ENCODE measurements at regions not wholly inside any gene's neighbourhood (a gene's known extent, or its start where the extent isn't known, plus 50 kb on each side); places are given as distances from the start of the nearest gene placed in this dataset.
"Not testable (repeated sequence)": the region's sequence is repeated elsewhere in the genome, so short reads cannot be mapped to it uniquely, and the experiment has no call there.

- DNase-seq, result no peak
Measured at GRCh38 chr6:156438350-156438923, 338.7 kb upstream of the ARID1B start.

GRCh38 chr6:156437121-156437879, 339.9 kb upstream of the ARID1B start:
- no peak for DNase-seq

- DNase-seq, result no peak
Measured at GRCh38 chr6:156434795-156435190, 342.4 kb upstream of the ARID1B start.

GRCh38 chr6:156434049-156434794, 343.0 kb upstream of the ARID1B start:
- DNase-seq, result no peak

- DNase-seq, result no peak
Measured at GRCh38 chr6:156432543-156432942, 344.6 kb upstream of the ARID1B start.

- DNase-seq, result no peak
Measured at GRCh38 chr6:156430386-156430785, 346.8 kb upstream of the ARID1B start.

GRCh38 chr6:156427345-156427744, 349.8 kb upstream of the ARID1B start:
- no peak for DNase-seq

GRCh38 chr6:156425359-156426020, 351.7 kb upstream of the ARID1B start:
- DNase-seq, result no peak

GRCh38 chr6:156423829-156424228, 353.3 kb upstream of the ARID1B start:
- DNase-seq, result no peak

GRCh38 chr6:156423075-156423474, 354.1 kb upstream of the ARID1B start:
- no peak for DNase-seq

GRCh38 chr6:156421933-156422332, 355.2 kb upstream of the ARID1B start:
- DNase-seq, result no peak

- not testable (repeated sequence) for DNase-seq
Measured at GRCh38 chr6:156421301-156421700, 355.9 kb upstream of the ARID1B start.

- DNase-seq, result no peak
Measured at GRCh38 chr6:156420172-156420993, 356.8 kb upstream of the ARID1B start.

GRCh38 chr6:156419594-156419993, 357.6 kb upstream of the ARID1B start:
- no peak for DNase-seq

- DNase-seq, result no peak
Measured at GRCh38 chr6:156418253-156418652, 358.9 kb upstream of the ARID1B start.

- DNase-seq, result no peak
Measured at GRCh38 chr6:156416391-156416790, 360.8 kb upstream of the ARID1B start.

- DNase-seq, result no peak
Measured at GRCh38 chr6:156413154-156413553, 364.0 kb upstream of the ARID1B start.

- DNase-seq, result no peak
Measured at GRCh38 chr6:156410649-156411048, 366.5 kb upstream of the ARID1B start.

- DNase-seq, result no peak
Measured at GRCh38 chr6:156408655-156409054, 368.5 kb upstream of the ARID1B start.

GRCh38 chr6:156407334-156407733, 369.8 kb upstream of the ARID1B start:
- no peak for DNase-seq

GRCh38 chr6:156406688-156407087, 370.5 kb upstream of the ARID1B start:
- DNase-seq, result no peak

GRCh38 chr6:156406099-156406498, 371.1 kb upstream of the ARID1B start:
- DNase-seq, result no peak
